Limb (tissue), 2 donors: ENCODE measurements at regions not wholly inside any gene's neighbourhood (a gene's known extent, or its start where the extent isn't known, plus 50 kb on each side); places are given as distances from the start of the nearest gene placed in this dataset.

Experiments used
- DNase-seq, 2 donors: peaks; one replicate each; pipeline ENCODE4 v3.0.0-alpha.2; 2016; ENCODE audit errors: extremely low spot score in 2 of 2

DNA sequence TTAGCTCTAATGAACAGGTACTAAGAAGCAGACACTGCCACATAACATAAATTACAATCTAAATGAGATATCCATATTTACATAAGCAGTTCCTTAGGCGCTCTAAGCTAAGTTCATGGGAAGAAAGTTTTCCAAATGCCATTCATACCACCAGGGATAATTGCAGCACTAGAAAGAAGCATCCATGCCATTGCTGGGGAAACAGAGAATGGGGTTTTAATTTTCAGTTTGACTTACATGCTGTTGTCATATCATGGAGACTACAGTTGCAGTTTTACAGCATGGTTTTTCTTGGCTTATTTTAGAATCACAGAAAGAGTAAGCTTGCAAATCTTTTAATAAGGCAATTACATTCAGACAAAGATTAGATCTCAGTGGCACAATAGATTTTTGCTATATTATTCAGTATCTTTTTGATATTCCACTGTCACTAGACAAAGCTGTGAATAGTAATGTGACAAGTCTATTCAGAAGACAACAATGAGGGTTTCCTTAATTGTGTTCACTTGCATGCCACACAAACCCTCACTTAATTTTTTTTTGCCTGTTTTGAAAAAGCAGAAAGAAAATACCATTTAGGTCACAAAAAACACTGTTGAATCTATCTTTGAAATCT is 108.4 kb upstream of the ELAVL2 start:
- no peak for DNase-seq

DNA sequence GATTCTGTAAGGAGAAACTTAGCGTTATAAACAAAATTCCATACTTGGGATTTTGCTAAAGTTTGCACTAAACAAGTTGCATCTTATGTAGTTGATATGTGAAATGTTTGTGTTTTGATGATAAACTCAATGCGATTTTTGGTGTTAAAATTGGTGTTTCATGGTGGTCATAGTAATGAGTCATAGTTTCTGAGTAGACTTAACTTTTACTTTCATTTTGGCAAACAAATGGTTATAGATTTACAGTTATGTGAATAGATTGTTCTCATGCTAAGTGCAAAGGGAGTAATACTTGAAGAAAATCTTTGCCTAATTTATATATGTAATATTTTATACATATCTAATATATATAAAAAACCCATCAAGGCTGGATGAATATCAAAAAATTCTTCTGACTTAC is 107.3 kb upstream of the ELAVL2 start:
- no peak for DNase-seq

GRCh38 chr9:23926368-23926767 is 100.3 kb upstream of the ELAVL2 start:
- DNase-seq: no peak

GRCh38 chr9:23914431-23915003 is 88.5 kb upstream of the ELAVL2 start:
- DNase-seq: no peak

GRCh38 chr9:23907343-23907742 is 81.3 kb upstream of the ELAVL2 start:
- DNase-seq: no peak

- no peak for DNase-seq
These were observed 61.7 kb upstream of the ELAVL2 start for GRCh38 chr9:23887781-23888180.
